Endothelial cell of umbilical vein (primary cell): ENCODE measurements at regions not wholly inside any gene's neighbourhood (a gene's known extent, or its start where the extent isn't known, plus 50 kb on each side); places are given as distances from the start of the nearest gene placed in this dataset.

ENCODE experiments used
- EZH2 ChIP-seq: IDR thresholded peaks from 2 replicates; pipeline ENCODE4 v1.6.1; 2012; ENCODE audit warnings: borderline replicate concordance, low read depth, mild to moderate bottlenecking, moderate library complexity, low read length, inconsistent platforms; ENCODE audit not compliant: severe bottlenecking
- JUN ChIP-seq: IDR thresholded peaks from 2 replicates; pipeline ENCODE4 v1.6.1; 2011; ENCODE audit warnings: borderline replicate concordance, low read depth; ENCODE audit not compliant: insufficient read length, insufficient read depth
- POLR2A ChIP-seq: IDR thresholded peaks from 2 replicates; pipeline ENCODE4 v1.6.1; 2012; ENCODE audit warnings: low read depth, mild to moderate bottlenecking, control low read depth, low read length
- POLR2AphosphoS5 ChIP-seq: IDR thresholded peaks from 2 replicates; pipeline ENCODE4 v1.6.1; 2012; ENCODE audit warnings: low read depth, mild to moderate bottlenecking, control low read depth, low read length, moderate library complexity; ENCODE audit not compliant: insufficient read depth
- TF ChIP-seq, protein P1 (sequence below), 2 donors: IDR thresholded peaks; 1 replicate in 1 of 2; 2 replicates in 1 of 2; pipeline ENCODE4 v1.5.1; 2011; ENCODE audit warnings: low read length in 2 of 2, mild to moderate bottlenecking in 2 of 2, moderate library complexity in 2 of 2, control low read depth in 1 of 2, inconsistent platforms in 1 of 2, low read depth in 1 of 2; ENCODE audit not compliant: insufficient read depth in 1 of 2; ENCODE audit errors: extremely low read depth in 1 of 2

DNA sequence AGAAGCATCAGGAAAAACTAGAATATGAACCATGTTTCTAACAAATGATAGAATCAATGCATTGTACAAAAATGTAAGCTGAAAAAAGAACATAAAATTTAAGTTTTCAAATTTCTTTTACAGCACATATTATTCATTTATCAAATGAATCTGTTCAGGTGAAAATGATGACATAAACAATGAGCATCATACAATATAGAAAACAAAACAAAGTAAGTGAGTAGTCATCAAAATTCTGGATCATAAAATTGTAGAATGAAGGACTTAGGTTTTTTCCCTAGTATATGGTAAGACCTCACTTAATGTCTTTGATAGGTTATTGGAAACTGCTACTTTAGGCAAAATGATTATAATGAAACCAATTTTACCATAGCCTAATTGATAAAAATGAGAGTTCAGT is 427.0 kb upstream of the KCNH7 start:
- TF ChIP-seq, protein P1, sequence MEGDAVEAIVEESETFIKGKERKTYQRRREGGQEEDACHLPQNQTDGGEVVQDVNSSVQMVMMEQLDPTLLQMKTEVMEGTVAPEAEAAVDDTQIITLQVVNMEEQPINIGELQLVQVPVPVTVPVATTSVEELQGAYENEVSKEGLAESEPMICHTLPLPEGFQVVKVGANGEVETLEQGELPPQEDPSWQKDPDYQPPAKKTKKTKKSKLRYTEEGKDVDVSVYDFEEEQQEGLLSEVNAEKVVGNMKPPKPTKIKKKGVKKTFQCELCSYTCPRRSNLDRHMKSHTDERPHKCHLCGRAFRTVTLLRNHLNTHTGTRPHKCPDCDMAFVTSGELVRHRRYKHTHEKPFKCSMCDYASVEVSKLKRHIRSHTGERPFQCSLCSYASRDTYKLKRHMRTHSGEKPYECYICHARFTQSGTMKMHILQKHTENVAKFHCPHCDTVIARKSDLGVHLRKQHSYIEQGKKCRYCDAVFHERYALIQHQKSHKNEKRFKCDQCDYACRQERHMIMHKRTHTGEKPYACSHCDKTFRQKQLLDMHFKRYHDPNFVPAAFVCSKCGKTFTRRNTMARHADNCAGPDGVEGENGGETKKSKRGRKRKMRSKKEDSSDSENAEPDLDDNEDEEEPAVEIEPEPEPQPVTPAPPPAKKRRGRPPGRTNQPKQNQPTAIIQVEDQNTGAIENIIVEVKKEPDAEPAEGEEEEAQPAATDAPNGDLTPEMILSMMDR (IDR thresholded peaks at IDR 0.05; ENCODE audit: extremely low read depth in 1 of 2, insufficient read depth in 1 of 2, low read depth in 1 of 2, low read length in 2 of 2) = no peak
- TF ChIP-seq EZH2 (no peak), POLR2A (no peak), POLR2AphosphoS5 (no peak), JUN (no peak)
